ENCODE measurements at regions not wholly inside any gene's neighbourhood (a gene's known extent, or its start where the extent isn't known, plus 50 kb on each side); places are given as distances from the start of the nearest gene placed in this dataset.

GRCh38 chr18:51382081-51382480 is 184.6 kb upstream of the MEX3C start:
- TF ChIP-seq CTCF (conservative IDR thresholded peaks at IDR 0.05; ENCODE audit: low read depth, low read length), result no peak
- TF ChIP-seq EZH2 (IDR thresholded peaks at IDR 0.05; ENCODE audit: borderline replicate concordance, low read depth, low read length, poor library complexity, severe bottlenecking), result no peak

All from A673 (cell line).